GM10266 (cell line): ENCODE measurements at regions not wholly inside any gene's neighbourhood (a gene's known extent, or its start where the extent isn't known, plus 50 kb on each side); places are given as distances from the start of the nearest gene placed in this dataset.

Experiments
- DNase-seq: peaks from one replicate; pipeline ENCODE4 v3.0.0; 2012; ENCODE audit errors: extremely low spot score
- TF ChIP-seq, protein P1 (sequence below): IDR thresholded peaks from 2 replicates; pipeline ENCODE4 v1.5.1; 2012; ENCODE audit warnings: mild to moderate bottlenecking, low read depth; ENCODE audit not compliant: control insufficient read depth, insufficient read depth; ENCODE audit errors: missing control alignments

DNA sequence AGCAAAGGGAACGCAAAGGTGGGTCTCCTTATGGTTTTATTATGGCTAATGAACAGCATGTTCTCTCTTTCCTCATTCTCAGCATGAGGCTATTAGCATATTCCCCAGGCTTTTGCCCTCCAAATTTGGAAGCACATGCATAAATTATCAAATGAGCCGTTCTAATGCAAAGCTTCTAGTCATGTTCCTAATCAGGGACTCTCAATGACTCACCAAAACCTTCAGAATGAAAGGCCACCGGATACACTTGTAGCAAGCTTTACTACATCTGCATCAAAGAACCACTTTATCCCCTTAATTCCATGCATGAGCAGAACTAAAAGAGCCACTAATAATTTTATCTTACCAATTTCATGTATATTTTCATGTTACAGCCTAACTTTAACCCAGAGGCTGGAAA, 310.5 kb downstream of the LRATD1 start:
- TF ChIP-seq, protein P1, sequence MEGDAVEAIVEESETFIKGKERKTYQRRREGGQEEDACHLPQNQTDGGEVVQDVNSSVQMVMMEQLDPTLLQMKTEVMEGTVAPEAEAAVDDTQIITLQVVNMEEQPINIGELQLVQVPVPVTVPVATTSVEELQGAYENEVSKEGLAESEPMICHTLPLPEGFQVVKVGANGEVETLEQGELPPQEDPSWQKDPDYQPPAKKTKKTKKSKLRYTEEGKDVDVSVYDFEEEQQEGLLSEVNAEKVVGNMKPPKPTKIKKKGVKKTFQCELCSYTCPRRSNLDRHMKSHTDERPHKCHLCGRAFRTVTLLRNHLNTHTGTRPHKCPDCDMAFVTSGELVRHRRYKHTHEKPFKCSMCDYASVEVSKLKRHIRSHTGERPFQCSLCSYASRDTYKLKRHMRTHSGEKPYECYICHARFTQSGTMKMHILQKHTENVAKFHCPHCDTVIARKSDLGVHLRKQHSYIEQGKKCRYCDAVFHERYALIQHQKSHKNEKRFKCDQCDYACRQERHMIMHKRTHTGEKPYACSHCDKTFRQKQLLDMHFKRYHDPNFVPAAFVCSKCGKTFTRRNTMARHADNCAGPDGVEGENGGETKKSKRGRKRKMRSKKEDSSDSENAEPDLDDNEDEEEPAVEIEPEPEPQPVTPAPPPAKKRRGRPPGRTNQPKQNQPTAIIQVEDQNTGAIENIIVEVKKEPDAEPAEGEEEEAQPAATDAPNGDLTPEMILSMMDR: no peak

DNA sequence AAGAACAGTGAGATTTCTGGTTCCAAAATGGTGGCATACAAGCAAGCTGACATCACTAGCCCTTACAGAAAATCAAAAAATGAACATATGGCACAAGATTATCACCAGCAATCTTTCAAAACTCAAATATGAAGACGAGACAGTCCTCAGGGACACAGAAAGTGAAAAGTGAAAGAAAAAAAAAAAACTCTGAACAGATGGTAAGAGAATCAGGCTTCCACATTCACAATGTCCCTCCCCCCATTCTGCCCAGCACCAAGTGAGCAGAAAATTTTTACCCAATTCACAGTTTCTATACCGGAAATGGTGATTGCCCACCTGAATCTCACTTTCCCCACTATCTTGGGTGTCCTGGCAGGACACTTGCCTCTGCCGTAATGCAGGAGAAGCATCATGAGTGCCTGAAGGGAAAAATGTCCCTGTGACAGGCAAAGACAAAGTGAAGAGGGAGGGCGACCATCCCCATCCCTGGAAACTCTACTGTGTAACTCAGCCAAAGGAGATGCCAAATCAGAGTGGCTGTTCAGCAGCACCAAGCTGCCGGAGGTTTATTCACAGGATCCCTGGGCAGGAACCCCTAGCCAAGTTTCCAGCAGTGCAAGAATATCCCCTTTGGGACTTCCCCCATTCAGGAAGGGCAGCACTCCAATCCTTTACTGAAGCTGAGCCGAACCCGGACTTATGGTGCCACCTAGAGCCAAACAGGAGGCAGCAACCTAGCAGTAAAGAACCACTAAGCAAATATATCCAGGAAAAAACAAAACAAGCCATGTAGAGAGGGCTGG, 312.2 kb downstream of the LRATD1 start:
- TF ChIP-seq, protein P1: no peak
- DNase-seq: no peak

More for the DNA sequence above, 310.5 kb downstream of the LRATD1 start:
- DNase-seq: no peak

DNA sequence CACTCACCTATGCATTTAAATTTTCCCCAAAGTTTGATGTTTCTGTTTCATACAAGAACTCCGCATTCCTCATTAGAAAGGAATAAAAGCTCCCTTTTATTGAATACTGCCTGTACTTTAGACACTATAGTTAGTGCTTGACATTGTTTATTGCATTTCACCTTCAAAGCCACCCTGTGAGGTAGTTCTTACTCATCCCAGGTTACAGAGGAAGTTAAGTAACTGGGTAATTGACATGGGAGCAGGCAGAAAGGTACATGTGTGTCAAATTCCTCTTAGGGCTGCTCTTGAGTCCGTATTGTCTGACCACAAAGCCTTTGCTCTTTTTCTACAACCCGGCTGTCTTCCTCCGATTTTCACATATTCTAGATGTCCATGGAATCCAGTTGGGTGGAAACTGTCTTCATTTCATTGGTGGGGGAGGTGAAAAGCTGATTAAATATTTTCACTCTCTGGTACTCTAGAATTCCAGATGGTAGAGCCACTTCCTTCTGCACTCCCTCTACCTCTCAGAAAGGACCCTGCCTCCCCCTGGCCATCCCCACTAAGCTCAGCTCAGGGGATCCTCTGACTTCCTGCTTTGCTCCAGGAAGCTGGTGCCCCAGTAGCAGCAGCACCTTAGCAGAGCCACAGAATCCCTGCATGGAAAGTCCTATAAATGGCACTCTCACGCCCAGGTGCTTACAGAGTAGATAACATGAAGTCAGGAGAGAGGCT, 319.2 kb downstream of the LRATD1 start:
- DNase-seq: no peak
- TF ChIP-seq, protein P1: no peak

DNA sequence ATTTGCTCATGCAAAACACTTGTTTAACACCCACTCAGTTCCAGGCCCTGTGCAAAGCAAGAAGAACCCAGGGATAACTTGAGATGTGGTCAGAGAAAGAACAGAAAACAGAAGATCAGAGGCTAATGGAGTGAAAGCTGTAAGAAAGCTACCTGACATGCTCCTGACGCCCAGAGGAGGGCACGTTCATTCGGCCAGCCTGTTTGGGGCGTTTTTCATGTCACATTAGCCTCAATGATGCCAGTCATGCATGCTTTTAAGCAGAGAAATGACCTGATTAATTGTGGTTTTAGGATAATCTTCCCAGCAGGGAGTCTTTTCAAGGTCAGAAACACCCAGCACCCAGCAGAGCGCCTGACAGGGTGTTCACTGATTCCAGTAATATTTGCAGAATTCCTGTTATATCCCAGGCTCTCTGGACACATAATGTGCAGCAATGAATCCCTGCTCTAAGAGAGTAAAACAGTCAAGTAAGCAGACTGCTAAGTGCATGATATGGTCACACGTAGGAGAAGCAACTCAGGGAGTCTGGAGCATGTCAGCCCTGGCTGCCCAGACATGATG, 320.0 kb downstream of the LRATD1 start:
- DNase-seq: no peak
- TF ChIP-seq, protein P1: no peak

DNA sequence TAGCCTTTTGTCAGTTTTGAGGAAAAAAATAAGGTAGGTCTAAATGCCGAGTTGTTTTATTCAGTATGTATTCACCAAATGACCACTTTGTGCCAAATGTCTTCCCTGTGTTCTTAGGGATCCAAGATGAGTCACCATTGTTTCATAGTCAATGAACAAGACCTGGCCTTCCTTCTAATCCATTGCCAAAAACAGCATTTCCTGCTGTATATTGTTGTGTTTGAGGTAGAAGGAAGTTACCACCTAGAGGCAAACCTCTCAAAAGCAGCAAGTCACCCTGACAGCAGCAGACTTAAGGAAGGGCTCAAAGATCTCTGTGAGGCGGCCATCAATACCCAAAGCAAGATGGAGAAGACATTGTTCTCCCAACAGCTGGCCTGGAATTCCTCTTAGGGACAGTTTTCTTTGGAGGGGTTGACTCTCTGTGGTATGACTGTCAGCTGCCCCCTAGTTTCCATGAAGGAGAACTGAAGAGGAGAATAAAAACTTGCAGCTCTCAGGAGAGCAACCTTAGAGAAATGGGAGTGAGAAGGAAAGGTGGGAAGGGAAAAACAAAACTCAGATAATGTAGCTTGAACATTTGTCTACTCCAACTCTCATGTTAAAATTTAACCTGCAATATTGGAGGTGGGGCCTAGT, 328.3 kb downstream of the LRATD1 start:
- TF ChIP-seq, protein P1: no peak
- no peak for DNase-seq

DNA sequence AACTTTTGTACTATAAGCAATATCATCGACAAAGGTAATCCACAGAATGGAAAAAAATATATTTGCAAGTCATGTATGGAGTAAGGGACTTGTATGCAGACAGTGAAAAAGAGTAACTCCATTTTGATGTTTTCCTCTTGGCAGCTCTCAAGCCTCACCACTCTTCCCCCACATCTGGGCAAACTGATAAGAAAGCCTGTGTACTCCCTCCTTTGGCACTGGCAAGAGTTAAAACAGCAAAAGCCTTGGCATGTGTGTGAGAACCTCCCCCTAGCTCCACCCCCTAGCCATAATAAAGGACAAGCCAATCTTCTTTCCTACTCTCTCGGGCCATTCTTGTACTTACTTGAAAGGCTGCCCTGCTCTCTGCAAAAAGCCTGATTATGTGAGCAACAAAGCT, 335.2 kb downstream of the LRATD1 start:
- DNase-seq: no peak
- TF ChIP-seq, protein P1: no peak
